K562 (cell line): ENCODE measurements at regions not wholly inside any gene's neighbourhood (a gene's known extent, or its start where the extent isn't known, plus 50 kb on each side); places are given as distances from the start of the nearest gene placed in this dataset.
"Not testable (repeated sequence)": the region's sequence is repeated elsewhere in the genome, so short reads cannot be mapped to it uniquely, and the experiment has no call there.

Experiments
- SPI1 ChIP-seq: IDR thresholded peaks from 2 replicates; pipeline ENCODE4 v1.6.1; 2011; ENCODE audit warnings: low read depth, low read length, control low read depth, borderline replicate concordance
- STAT5A ChIP-seq: IDR thresholded peaks from 2 replicates; pipeline ENCODE4 v1.6.1; 2012; ENCODE audit warnings: low read length, inconsistent platforms, borderline replicate concordance
- ZNF561 ChIP-seq: fragments of 450-650 bp; formaldehyde crosslinking; conservative IDR thresholded peaks from 2 replicates; pipeline ENCODE4 v1.4.0; 2020; ENCODE audit warnings: mild to moderate bottlenecking, moderate library complexity

DNA sequence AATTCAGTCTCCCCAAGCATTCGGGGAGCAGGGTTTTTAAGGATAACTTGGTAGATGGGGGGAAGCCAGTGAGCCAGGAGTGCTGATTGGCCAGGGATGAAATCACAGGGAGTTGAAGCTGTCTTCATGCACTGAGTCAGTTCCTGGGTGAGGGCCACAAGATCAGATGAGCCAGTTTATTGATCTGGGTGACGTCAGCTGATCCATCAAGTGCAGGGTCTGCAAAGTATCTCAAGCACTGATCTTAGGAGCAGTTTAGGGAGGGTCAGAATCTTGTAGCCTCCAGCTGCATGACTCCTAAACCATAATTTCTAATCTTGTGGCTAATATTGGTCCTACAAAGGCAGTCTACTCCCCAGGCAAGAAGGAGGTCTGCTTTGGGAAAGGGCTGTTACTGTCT lies 74.4 kb downstream of the CBLN4 start:
- not testable (repeated sequence) for TF ChIP-seq SPI1; ZNF561 (CRISPR knock-in tag); STAT5A
